HepG2 (cell line): ENCODE measurements at regions not wholly inside any gene's neighbourhood (a gene's known extent, or its start where the extent isn't known, plus 50 kb on each side); places are given as distances from the start of the nearest gene placed in this dataset.

Experiments used
- ARNT2 ChIP-seq: sonication (generic); formaldehyde crosslinking; IDR thresholded peaks from 2 replicates; pipeline ENCODE4 v1.8.0; 2022; ENCODE audit warnings: mild to moderate bottlenecking, low read depth, missing genetic modification reagents, moderate library complexity
- ATF1 ChIP-seq: IDR thresholded peaks from 2 replicates; pipeline ENCODE4 v1.6.1; 2016; ENCODE audit warnings: mild to moderate bottlenecking, control low read depth
- CBX1 ChIP-seq: IDR thresholded peaks from one replicate; pipeline ENCODE4 v1.6.1; 2016; ENCODE audit warnings: antibody characterized with exemption, low read depth
- RBM39 ChIP-seq: fragments of 200-400 bp; formaldehyde crosslinking; IDR thresholded peaks from one replicate; pipeline ENCODE4 v1.6.1; 2018; ENCODE audit warnings: antibody characterized with exemption, mild to moderate bottlenecking, low read depth, low read length; ENCODE audit not compliant: poor library complexity, severe bottlenecking
- REPIN1 ChIP-seq: sonication (generic); formaldehyde crosslinking; IDR thresholded peaks from 2 replicates; pipeline ENCODE4 v1.8.0; 2022; ENCODE audit warnings: missing genetic modification reagents, low read depth, mild to moderate bottlenecking, borderline replicate concordance
- SIX4 ChIP-seq: sonication (generic); formaldehyde crosslinking; IDR thresholded peaks from 2 replicates; pipeline ENCODE4 v1.4.0; 2020; ENCODE audit warnings: missing genetic modification reagents
- SP2 ChIP-seq: sonication (generic); formaldehyde crosslinking; IDR thresholded peaks from 2 replicates; pipeline ENCODE4 v1.5.1; 2020; ENCODE audit warnings: mild to moderate bottlenecking, missing genetic modification reagents
- TRIM24 ChIP-seq: sonication (generic); formaldehyde crosslinking; IDR thresholded peaks from 2 replicates; pipeline ENCODE4 v1.8.0; 2022; ENCODE audit warnings: mild to moderate bottlenecking, missing genetic modification reagents
- ZNF282 ChIP-seq: fragments of 450-650 bp; IDR thresholded peaks from 2 replicates; pipeline ENCODE4 v1.6.1; 2018; ENCODE audit not compliant: partially characterized antibody
- ZZZ3 ChIP-seq: sonication (generic); formaldehyde crosslinking; IDR thresholded peaks from 2 replicates; pipeline ENCODE4 v1.4.0; 2020; ENCODE audit warnings: missing genetic modification reagents, mild to moderate bottlenecking, borderline replicate concordance
- TF ChIP-seq, protein P1 (sequence below): sonication (generic); formaldehyde crosslinking; IDR thresholded peaks from 2 replicates; pipeline ENCODE4 v1.5.0; 2020; ENCODE audit warnings: mild to moderate bottlenecking, missing genetic modification reagents, moderate library complexity
- TF ChIP-seq, protein P2 (sequence below): IDR thresholded peaks from 2 replicates; pipeline ENCODE4 v1.6.1; 2012; ENCODE audit warnings: inconsistent platforms

DNA sequence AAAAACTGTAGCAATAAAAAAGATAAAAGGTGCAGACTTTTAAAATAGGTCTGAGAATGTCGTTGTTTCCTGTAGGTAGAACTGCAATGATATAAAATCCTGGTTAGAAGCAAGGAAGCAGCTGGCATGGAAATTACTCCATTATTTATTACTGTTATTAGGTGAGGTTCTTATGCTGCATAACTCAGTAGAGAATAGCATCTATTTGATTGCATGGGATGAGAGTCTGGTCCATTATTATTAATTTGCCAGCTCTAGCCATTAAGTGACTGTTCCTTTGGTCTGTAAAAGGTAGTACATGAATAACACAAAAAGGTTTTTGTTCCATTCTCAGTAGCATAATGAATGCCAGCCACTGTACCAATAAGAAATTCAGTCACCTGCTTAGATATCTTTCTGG is 358.6 kb downstream of the RBM43 start:
- TF ChIP-seq ATF1 (no peak), ZZZ3 (CRISPR knock-in tag) (no peak), TRIM24 (CRISPR knock-in tag) (no peak), REPIN1 (no peak), RBM39 (no peak), ARNT2 (CRISPR knock-in tag) (no peak), ZNF282 (no peak), CBX1 (no peak), SIX4 (no peak), SP2 (CRISPR knock-in tag) (no peak)
- TF ChIP-seq, protein P1, sequence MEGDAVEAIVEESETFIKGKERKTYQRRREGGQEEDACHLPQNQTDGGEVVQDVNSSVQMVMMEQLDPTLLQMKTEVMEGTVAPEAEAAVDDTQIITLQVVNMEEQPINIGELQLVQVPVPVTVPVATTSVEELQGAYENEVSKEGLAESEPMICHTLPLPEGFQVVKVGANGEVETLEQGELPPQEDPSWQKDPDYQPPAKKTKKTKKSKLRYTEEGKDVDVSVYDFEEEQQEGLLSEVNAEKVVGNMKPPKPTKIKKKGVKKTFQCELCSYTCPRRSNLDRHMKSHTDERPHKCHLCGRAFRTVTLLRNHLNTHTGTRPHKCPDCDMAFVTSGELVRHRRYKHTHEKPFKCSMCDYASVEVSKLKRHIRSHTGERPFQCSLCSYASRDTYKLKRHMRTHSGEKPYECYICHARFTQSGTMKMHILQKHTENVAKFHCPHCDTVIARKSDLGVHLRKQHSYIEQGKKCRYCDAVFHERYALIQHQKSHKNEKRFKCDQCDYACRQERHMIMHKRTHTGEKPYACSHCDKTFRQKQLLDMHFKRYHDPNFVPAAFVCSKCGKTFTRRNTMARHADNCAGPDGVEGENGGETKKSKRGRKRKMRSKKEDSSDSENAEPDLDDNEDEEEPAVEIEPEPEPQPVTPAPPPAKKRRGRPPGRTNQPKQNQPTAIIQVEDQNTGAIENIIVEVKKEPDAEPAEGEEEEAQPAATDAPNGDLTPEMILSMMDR (CRISPR knock-in tag) = no peak
- TF ChIP-seq, protein P2, sequence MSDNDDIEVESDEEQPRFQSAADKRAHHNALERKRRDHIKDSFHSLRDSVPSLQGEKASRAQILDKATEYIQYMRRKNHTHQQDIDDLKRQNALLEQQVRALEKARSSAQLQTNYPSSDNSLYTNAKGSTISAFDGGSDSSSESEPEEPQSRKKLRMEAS = no peak
